IMR-90 (cell line): ENCODE measurements at regions not wholly inside any gene's neighbourhood (a gene's known extent, or its start where the extent isn't known, plus 50 kb on each side); places are given as distances from the start of the nearest gene placed in this dataset.

Experiments
- ATAC-seq: fragments of 200-7000 bp; cut with Tn5 transposase; 2 replicates; pipeline ENCODE4 v1.9.1; 2020; ENCODE audit warnings: low read depth, mild to moderate bottlenecking, moderate library complexity
- BruUV-seq: library from RNA; stranded (reverse); fragments of 400-500 nt; replicated peaks from 2 replicates; lab custom pipeline; 2021; lab: Mats Ljungman, UMichigan
- CTCF ChIA-PET: fragments of 300-600 bp; formaldehyde crosslinking; extraction: SDS; loops from one replicate; lab custom pipeline; 2021; ENCODE audit warnings: antibody characterized with exemption; lab: Yijun Ruan, JAX
- POLR2A ChIA-PET: fragments of 300-600 bp; sonication (Branson Sonifier 250); formaldehyde crosslinking; loops from one replicate; lab custom pipeline; 2022; ENCODE audit warnings: antibody characterized with exemption; ENCODE audit not compliant: unreplicated experiment; lab: Charles Lee
- DNase-seq: peaks from one replicate; pipeline ENCODE4 v3.0.0; 2013
- H2AFZ ChIP-seq: replicated peaks from 2 replicates; pipeline ENCODE3; 2013; ENCODE audit warnings: low read length, mild to moderate bottlenecking; ENCODE audit not compliant: poor library complexity
- H2AK5ac ChIP-seq: 2 replicates; pipeline ENCODE4 v1.6.1; 2013; ENCODE audit warnings: low read depth, low read length, inconsistent platforms
- H2AK9ac ChIP-seq: replicated peaks from 2 replicates; pipeline ENCODE3; 2013; ENCODE audit warnings: mild to moderate bottlenecking, low read depth, low read length, moderate library complexity; ENCODE audit not compliant: poor library complexity
- H2BK120ac ChIP-seq: 2 replicates; pipeline ENCODE4 v1.6.1; 2013; ENCODE audit warnings: low read depth, low read length, inconsistent platforms
- H2BK15ac ChIP-seq: 3 replicates; pipeline ENCODE4 v1.6.1; 2013; ENCODE audit warnings: low read depth, low read length, inconsistent platforms
- H2BK20ac ChIP-seq: 2 replicates; pipeline ENCODE4 v1.6.1; 2013; ENCODE audit warnings: low read depth, mild to moderate bottlenecking, inconsistent platforms, low read length, moderate library complexity
- H2BK5ac ChIP-seq: 2 replicates; pipeline ENCODE4 v1.6.1; 2013; ENCODE audit warnings: mild to moderate bottlenecking, low read depth, low read length, inconsistent platforms; ENCODE audit not compliant: poor library complexity, severe bottlenecking
- H3K14ac ChIP-seq: replicated peaks from 2 replicates; pipeline ENCODE4 v1.6.1; 2013; ENCODE audit warnings: low read depth, low read length, inconsistent platforms
- H3K18ac ChIP-seq: 2 replicates; pipeline ENCODE4 v1.6.1; 2013; ENCODE audit warnings: low read depth, low read length, control low read depth
- H3K23ac ChIP-seq: 2 replicates; pipeline ENCODE4 v1.6.1; 2013; ENCODE audit warnings: low read depth, low read length, inconsistent platforms
- H3K27ac ChIP-seq: 2 replicates; pipeline ENCODE4 v1.5.1; 2013; ENCODE audit warnings: mild to moderate bottlenecking, control low read depth, low read length; ENCODE audit not compliant: insufficient read depth
- H3K27me3 ChIP-seq: 2 replicates; pipeline ENCODE4 v1.6.1; 2013; ENCODE audit warnings: low read length; ENCODE audit not compliant: control insufficient read depth, insufficient read depth
- H3K36me3 ChIP-seq: 2 replicates; pipeline ENCODE4 v1.6.1; 2013; ENCODE audit warnings: low read length, mixed read lengths; ENCODE audit not compliant: control insufficient read depth, insufficient read depth
- H3K4ac ChIP-seq: 2 replicates; pipeline ENCODE4 v1.6.1; 2013; ENCODE audit warnings: low read depth, low read length, inconsistent platforms
- H3K4me1 ChIP-seq: 2 replicates; pipeline ENCODE4 v1.6.1; 2013; ENCODE audit warnings: low read length, mixed read lengths; ENCODE audit not compliant: control insufficient read depth, insufficient read depth
- H3K4me2 ChIP-seq: 2 replicates; pipeline ENCODE4 v1.6.1; 2013; ENCODE audit warnings: low read depth, mild to moderate bottlenecking, control low read depth, low read length, moderate library complexity
- H3K4me3 ChIP-seq: 2 replicates; pipeline ENCODE4 v1.5.1; 2013; ENCODE audit warnings: low read depth, mild to moderate bottlenecking, control low read depth, low read length, moderate library complexity; ENCODE audit not compliant: insufficient read depth
- H3K56ac ChIP-seq: 2 replicates; pipeline ENCODE4 v1.6.1; 2013; ENCODE audit warnings: low read length, inconsistent platforms; ENCODE audit not compliant: insufficient read depth; ENCODE audit errors: extremely low read depth
- H3K79me1 ChIP-seq, 2 experiments: 2 replicates each; pipeline ENCODE4 v1.6.1; 2013; ENCODE audit warnings: low read length in 2 of 2, inconsistent platforms in 1 of 2, low read depth in 1 of 2
- H3K9ac ChIP-seq: 2 replicates; pipeline ENCODE4 v1.6.1; 2013; ENCODE audit warnings: low read depth, low read length, control low read depth
- H3K9me1 ChIP-seq: 2 replicates; pipeline ENCODE4 v1.6.1; 2013; ENCODE audit warnings: low read length, inconsistent platforms; ENCODE audit not compliant: insufficient read depth
- H3K9me3 ChIP-seq: 2 replicates; pipeline ENCODE4 v1.6.1; 2013; ENCODE audit warnings: low read length; ENCODE audit not compliant: control insufficient read depth, insufficient read depth
- H4K20me1 ChIP-seq: 2 replicates; pipeline ENCODE4 v1.6.1; 2013; ENCODE audit warnings: low read length, inconsistent platforms; ENCODE audit not compliant: insufficient read depth
- H4K5ac ChIP-seq: 2 replicates; pipeline ENCODE4 v1.6.1; 2013; ENCODE audit warnings: mild to moderate bottlenecking, low read depth, low read length, control low read depth
- H4K8ac ChIP-seq, 2 experiments: 2 replicates each; pipeline ENCODE4 v1.6.1; 2013; ENCODE audit warnings: low read depth in 2 of 2, low read length in 2 of 2, control low read depth in 1 of 2, inconsistent platforms in 1 of 2
- H4K91ac ChIP-seq: 2 replicates; pipeline ENCODE4 v1.6.1; 2013; ENCODE audit warnings: low read depth, low read length, inconsistent platforms; ENCODE audit not compliant: insufficient read depth
- BHLHE40 ChIP-seq: fragments of 150-350 bp; IDR thresholded peaks from 2 replicates; pipeline ENCODE4 v1.6.1; 2016; ENCODE audit warnings: mild to moderate bottlenecking, low read depth, low read length
- FOS ChIP-seq: fragments of 150-350 bp; IDR thresholded peaks from 2 replicates; pipeline ENCODE4 v1.6.1; 2016; ENCODE audit warnings: low read depth, low read length
- MAZ ChIP-seq: IDR thresholded peaks from 2 replicates; pipeline ENCODE4 v1.6.1; 2012; ENCODE audit warnings: low read depth, mild to moderate bottlenecking, low read length, improper control_type of control experiment, moderate library complexity, borderline replicate concordance
- RAD21 ChIP-seq: IDR thresholded peaks from 2 replicates; pipeline ENCODE4 v1.6.1; 2012; ENCODE audit warnings: low read length, improper control_type of control experiment
- RCOR1 ChIP-seq: IDR thresholded peaks from 2 replicates; pipeline ENCODE4 v1.6.1; 2012; ENCODE audit warnings: mild to moderate bottlenecking, low read length, improper control_type of control experiment; ENCODE audit not compliant: insufficient replicate concordance
- WGBS, 2 experiments: methylation state at CpG; one replicate each; pipeline versions ENCODE4 v1.1.5 to v1.1.7; 2013; ENCODE audit warnings: missing lambda C conversion rate in 2 of 2; ENCODE audit not compliant: insufficient read length in 1 of 2; ENCODE audit errors: extremely low coverage in 2 of 2; 5-methylcytosine and 5-hydroxymethylcytosine counted together
- dilution Hi-C: fragments of 300-500 bp; cut with HindIII; formaldehyde crosslinking; loops from one replicate; pipeline ENCODE4 v1.14.3; 2018; ENCODE audit warnings: low sequenced_read_pairs; ENCODE audit not compliant: unreplicated experiment
- in situ Hi-C: fragments of 300-500 bp; cut with MboI; formaldehyde crosslinking; loops from 3 replicates; pipeline ENCODE4 v1.14.3; 2019; ENCODE audit warnings: low sequenced_read_pairs, inconsistent platforms, mixed read lengths
- intact Hi-C: fragments of 100-400 bp; cut with micrococcal nuclease; formaldehyde crosslinking; loops from 2 replicates; pipeline ENCODE4 v1.10.0; 2022

DNA sequence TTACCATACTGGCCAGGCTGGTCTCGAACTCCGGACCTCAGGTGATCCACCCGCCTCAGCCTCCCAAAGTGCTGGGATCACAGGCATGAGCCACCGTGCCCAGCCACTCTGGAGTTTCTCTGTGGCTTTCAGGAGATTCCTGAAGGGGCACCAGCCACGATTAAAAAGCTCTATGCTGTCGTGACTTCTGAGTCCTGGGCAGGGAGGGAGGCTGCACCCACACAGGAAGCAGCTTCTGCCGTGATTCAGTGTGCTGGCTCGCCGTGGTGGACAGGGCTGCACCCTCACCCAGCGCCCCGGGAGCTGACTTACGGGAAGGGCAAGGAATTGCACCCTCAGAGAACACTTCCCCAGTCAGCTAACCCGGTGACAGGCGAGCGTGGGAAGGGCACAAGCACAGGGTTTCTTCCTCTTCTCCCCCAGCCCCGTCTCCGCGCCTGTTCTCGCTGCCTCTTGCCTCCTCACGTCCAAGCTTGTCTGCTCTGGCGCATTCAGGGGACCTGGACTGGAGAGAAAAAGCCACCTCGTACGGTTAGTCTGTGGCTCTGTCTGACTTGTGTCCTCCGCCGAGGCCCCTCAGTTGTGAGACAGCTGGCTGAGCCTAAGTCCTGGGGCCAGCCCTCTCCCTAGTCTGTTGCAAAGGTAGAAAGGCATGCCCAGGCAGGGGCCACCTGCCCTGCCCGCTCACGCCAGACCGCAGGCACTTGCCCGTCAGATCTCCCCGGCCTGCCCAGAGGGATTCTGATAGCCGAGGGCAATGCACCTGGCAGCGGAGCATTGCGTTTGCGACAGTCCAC lies 145.0 kb downstream of the SEC14L1 start:
- intact Hi-C loops (loop anchor here (1.0 to 2.0 kb wide), 2 partner anchors 31 to 38 kb away; no protein-coding TSS in a partner anchor), dilution Hi-C loops (no loop called here), in situ Hi-C loops (no loop called here)
- DNase-seq (peak; percentile 89), ATAC-seq (peak; percentile 66)
- peak overlapping the region; percentile 84 for H2AFZ ChIP-seq
- H2AK9ac ChIP-seq: peak overlapping the region; percentile 75
- H2BK20ac ChIP-seq: peak overlapping the region; percentile 97
- TF ChIP-seq RCOR1 (no peak), RAD21 (peak; percentile 13), MAZ (peak; percentile 47; the same call in 1 of the 2 replicates), BHLHE40 (peak; percentile 45; the same call in 1 of the 2 replicates), FOS (peak; percentile 71)
- H3K4ac ChIP-seq: peak overlapping the region; percentile 97
- no TSS peak for BruUV-seq
- peak overlapping the region; percentile 93 for H3K27ac ChIP-seq
- H3K14ac ChIP-seq: peak overlapping the region; percentile 90
- H2BK5ac ChIP-seq: peak overlapping the region; percentile 98
- peak overlapping the region; percentile 95 for H2AK5ac ChIP-seq
- peak overlapping the region; percentile 48; the same call in 1 of the 2 replicates for H3K9ac ChIP-seq
- peaks cover 12 to 67% of the 10 kb centered on the region in 2 experiments for H3K79me1 ChIP-seq
- peak overlapping the region; percentile 74 for H3K18ac ChIP-seq
- no peaks in the 10 kb centered on the region for H3K27me3 ChIP-seq
- WGBS, 2 experiments: 73% methylated on average over 22 of the region's 34 CpGs; no CpG with 5 or more reads in 1 of the 2 experiments
- H4K20me1 ChIP-seq: no peaks in the 10 kb centered on the region
- H3K36me3 ChIP-seq: no peaks in the 10 kb centered on the region
- peak overlapping the region; percentile 96 for H3K23ac ChIP-seq
- H2BK15ac ChIP-seq: peak overlapping the region; percentile 98; the same call in 2 of the 3 replicates
- H4K91ac ChIP-seq: peak overlapping the region; percentile 98
- H3K9me1 ChIP-seq: peaks cover 36% of the 10 kb centered on the region
- peak overlapping the region; percentile 91 for H4K8ac ChIP-seq
- CTCF ChIA-PET: interaction anchor here (0.7 kb wide), 1 partner anchor 89 kb away, joined by 3 read pairs; no protein-coding TSS in a partner anchor
- H3K56ac ChIP-seq: peak overlapping the region; percentile 63
- H3K4me2 ChIP-seq: peak overlapping the region; percentile 34
- POLR2A ChIA-PET: interaction anchor here (0.9 kb wide), 2 partner anchors 31 to 115 kb away, joined by 4 read pairs; no protein-coding TSS in a partner anchor
- H3K4me3 ChIP-seq: no peak overlapping the region
- no peaks in the 10 kb centered on the region for H3K9me3 ChIP-seq
- peaks cover 45% of the 10 kb centered on the region for H3K4me1 ChIP-seq
- peak overlapping the region; percentile 86 for H4K5ac ChIP-seq
- peak overlapping the region; percentile 99 for H2BK120ac ChIP-seq
